Endothelial cell of umbilical vein (primary cell): ENCODE measurements at regions not wholly inside any gene's neighbourhood (a gene's known extent, or its start where the extent isn't known, plus 50 kb on each side); places are given as distances from the start of the nearest gene placed in this dataset.

Experiments
- EZH2 ChIP-seq: IDR thresholded peaks from 2 replicates; pipeline ENCODE4 v1.6.1; 2012; ENCODE audit warnings: borderline replicate concordance, low read depth, mild to moderate bottlenecking, moderate library complexity, low read length, inconsistent platforms; ENCODE audit not compliant: severe bottlenecking
- GATA2 ChIP-seq: IDR thresholded peaks from 2 replicates; pipeline ENCODE4 v1.7.0; 2011; ENCODE audit warnings: low read depth, mild to moderate bottlenecking, moderate library complexity, mixed read lengths, low read length; ENCODE audit not compliant: insufficient read length, insufficient read depth
- POLR2A ChIP-seq: IDR thresholded peaks from 2 replicates; pipeline ENCODE4 v1.6.1; 2012; ENCODE audit warnings: low read depth, mild to moderate bottlenecking, control low read depth, low read length
- POLR2AphosphoS5 ChIP-seq: IDR thresholded peaks from 2 replicates; pipeline ENCODE4 v1.6.1; 2012; ENCODE audit warnings: low read depth, mild to moderate bottlenecking, control low read depth, low read length, moderate library complexity; ENCODE audit not compliant: insufficient read depth
- TF ChIP-seq, protein P1 (sequence below), 2 donors: IDR thresholded peaks; 1 replicate in 1 of 2; 2 replicates in 1 of 2; pipeline ENCODE4 v1.5.1; 2011; ENCODE audit warnings: low read length in 2 of 2, mild to moderate bottlenecking in 2 of 2, moderate library complexity in 2 of 2, control low read depth in 1 of 2, inconsistent platforms in 1 of 2, low read depth in 1 of 2; ENCODE audit not compliant: insufficient read depth in 1 of 2; ENCODE audit errors: extremely low read depth in 1 of 2

DNA sequence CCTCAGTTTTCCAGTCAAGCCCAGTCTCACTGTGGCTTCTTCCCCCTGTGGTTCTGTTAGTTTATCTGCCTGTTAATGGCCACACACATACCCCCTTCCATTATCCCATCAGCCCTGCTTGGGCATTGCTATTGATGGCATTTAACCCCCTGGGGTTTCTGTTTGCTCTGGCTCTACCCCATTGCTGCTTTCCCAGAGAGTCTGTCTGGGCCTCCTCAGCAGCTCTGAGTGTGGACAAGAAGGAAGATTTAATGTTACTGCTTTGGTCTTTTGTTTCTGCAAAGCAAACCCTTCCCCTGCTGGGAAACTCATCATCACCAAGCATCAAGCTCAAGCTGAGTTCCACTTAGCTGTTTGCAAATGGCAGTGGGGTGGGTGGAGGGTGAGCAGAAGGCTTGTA, 162.7 kb downstream of the CCT6B start:
- TF ChIP-seq, protein P1, sequence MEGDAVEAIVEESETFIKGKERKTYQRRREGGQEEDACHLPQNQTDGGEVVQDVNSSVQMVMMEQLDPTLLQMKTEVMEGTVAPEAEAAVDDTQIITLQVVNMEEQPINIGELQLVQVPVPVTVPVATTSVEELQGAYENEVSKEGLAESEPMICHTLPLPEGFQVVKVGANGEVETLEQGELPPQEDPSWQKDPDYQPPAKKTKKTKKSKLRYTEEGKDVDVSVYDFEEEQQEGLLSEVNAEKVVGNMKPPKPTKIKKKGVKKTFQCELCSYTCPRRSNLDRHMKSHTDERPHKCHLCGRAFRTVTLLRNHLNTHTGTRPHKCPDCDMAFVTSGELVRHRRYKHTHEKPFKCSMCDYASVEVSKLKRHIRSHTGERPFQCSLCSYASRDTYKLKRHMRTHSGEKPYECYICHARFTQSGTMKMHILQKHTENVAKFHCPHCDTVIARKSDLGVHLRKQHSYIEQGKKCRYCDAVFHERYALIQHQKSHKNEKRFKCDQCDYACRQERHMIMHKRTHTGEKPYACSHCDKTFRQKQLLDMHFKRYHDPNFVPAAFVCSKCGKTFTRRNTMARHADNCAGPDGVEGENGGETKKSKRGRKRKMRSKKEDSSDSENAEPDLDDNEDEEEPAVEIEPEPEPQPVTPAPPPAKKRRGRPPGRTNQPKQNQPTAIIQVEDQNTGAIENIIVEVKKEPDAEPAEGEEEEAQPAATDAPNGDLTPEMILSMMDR (IDR thresholded peaks at IDR 0.05; ENCODE audit: extremely low read depth in 1 of 2, insufficient read depth in 1 of 2, low read depth in 1 of 2, low read length in 2 of 2): no peak
- TF ChIP-seq EZH2: no peak
- no peak for TF ChIP-seq POLR2A
- TF ChIP-seq POLR2AphosphoS5: no peak
- no peak for TF ChIP-seq GATA2
